ENCODE measurements at regions not wholly inside any gene's neighbourhood (a gene's known extent, or its start where the extent isn't known, plus 50 kb on each side); places are given as distances from the start of the nearest gene placed in this dataset.
"Not testable (repeated sequence)": the region's sequence is repeated elsewhere in the genome, so short reads cannot be mapped to it uniquely, and the experiment has no call there.

DNA sequence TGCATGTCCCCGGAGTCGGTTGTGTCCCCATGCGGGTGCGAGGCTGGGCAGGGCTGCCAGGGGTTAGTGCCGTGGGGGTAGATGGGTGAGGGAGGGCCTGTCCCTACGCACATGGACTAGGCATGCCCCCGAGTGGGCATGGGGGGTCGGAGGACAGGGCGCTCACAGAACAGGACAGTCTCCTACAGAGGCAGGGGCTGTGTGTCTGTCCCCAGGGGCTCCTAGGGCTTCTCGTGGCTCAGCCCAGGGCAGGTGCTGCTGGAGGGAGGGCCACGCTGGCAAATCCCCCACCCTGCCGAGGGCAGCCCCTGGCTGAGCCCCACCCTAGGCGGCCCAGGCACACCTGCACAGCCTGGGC, 141.3 kb downstream of the TMEM121 start:
- not testable (repeated sequence) for TF ChIP-seq CREB1 (IDR thresholded peaks at IDR 0.05)
- TF ChIP-seq, protein P1, sequence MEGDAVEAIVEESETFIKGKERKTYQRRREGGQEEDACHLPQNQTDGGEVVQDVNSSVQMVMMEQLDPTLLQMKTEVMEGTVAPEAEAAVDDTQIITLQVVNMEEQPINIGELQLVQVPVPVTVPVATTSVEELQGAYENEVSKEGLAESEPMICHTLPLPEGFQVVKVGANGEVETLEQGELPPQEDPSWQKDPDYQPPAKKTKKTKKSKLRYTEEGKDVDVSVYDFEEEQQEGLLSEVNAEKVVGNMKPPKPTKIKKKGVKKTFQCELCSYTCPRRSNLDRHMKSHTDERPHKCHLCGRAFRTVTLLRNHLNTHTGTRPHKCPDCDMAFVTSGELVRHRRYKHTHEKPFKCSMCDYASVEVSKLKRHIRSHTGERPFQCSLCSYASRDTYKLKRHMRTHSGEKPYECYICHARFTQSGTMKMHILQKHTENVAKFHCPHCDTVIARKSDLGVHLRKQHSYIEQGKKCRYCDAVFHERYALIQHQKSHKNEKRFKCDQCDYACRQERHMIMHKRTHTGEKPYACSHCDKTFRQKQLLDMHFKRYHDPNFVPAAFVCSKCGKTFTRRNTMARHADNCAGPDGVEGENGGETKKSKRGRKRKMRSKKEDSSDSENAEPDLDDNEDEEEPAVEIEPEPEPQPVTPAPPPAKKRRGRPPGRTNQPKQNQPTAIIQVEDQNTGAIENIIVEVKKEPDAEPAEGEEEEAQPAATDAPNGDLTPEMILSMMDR (IDR thresholded peaks at IDR 0.05; ENCODE audit: control extremely low read depth in 1 of 3, insufficient read depth in 1 of 3, low read depth in 1 of 3, low read length in 3 of 3) = not testable (repeated sequence)

All from H1 (cell line).